Esophagus (tissue), 2 donors: ENCODE measurements at regions not wholly inside any gene's neighbourhood (a gene's known extent, or its start where the extent isn't known, plus 50 kb on each side); places are given as distances from the start of the nearest gene placed in this dataset.

Source experiments
- H3K27ac ChIP-seq, 2 donors: one replicate each; pipeline ENCODE4 v1.5.1; 2013; ENCODE audit warnings: low read depth in 2 of 2, mild to moderate bottlenecking in 2 of 2, inconsistent platforms in 1 of 2, low read length in 1 of 2, moderate library complexity in 1 of 2
- H3K27me3 ChIP-seq, 2 donors: one replicate each; pipeline ENCODE4 v1.6.1; 2013; ENCODE audit warnings: low read length in 2 of 2, control low read depth in 1 of 2, mild to moderate bottlenecking in 1 of 2; ENCODE audit not compliant: insufficient read depth in 2 of 2, control insufficient read depth in 1 of 2
- H3K36me3 ChIP-seq, 2 donors: one replicate each; pipeline ENCODE4 v1.6.1; 2013; ENCODE audit warnings: low read length in 1 of 2; ENCODE audit not compliant: control insufficient read depth in 2 of 2, insufficient read depth in 2 of 2
- H3K4me1 ChIP-seq, 2 donors: one replicate each; pipeline ENCODE4 v1.6.1; 2013; ENCODE audit warnings: low read length in 1 of 2; ENCODE audit not compliant: control insufficient read depth in 2 of 2, insufficient read depth in 2 of 2
- H3K4me3 ChIP-seq, 2 donors: one replicate each; pipeline ENCODE4 v1.5.1; 2013; ENCODE audit warnings: low read length in 2 of 2, mild to moderate bottlenecking in 2 of 2, low read depth in 1 of 2, moderate library complexity in 1 of 2
- H3K9me3 ChIP-seq, 2 donors: one replicate each; pipeline ENCODE4 v1.6.1; 2013; ENCODE audit warnings: mild to moderate bottlenecking in 2 of 2, low read depth in 1 of 2, low read length in 1 of 2, moderate library complexity in 1 of 2; ENCODE audit not compliant: control insufficient read depth in 2 of 2, insufficient read depth in 1 of 2
- WGBS, 2 donors: extraction: QIAGEN DNeasy Blood & Tissue Kit; methylation state at CpG; one replicate each; pipeline ENCODE4 v1.1.7; 2013; 5-methylcytosine and 5-hydroxymethylcytosine counted together
- donor health status: healthy with polysubstance abuse.
- donor health status: Bipolar disorder and iron deficiency.

- Histone ChIP-seq H3K4me3 (no peak overlapping the region), H3K27ac (no peak overlapping the region), H3K27me3 (peaks cover 0 to 2% of the 10 kb centered on the region in 2 donors), H3K9me3 (no peaks in the 10 kb centered on the region), H3K36me3 (no peaks in the 10 kb centered on the region), H3K4me1 (no peaks in the 10 kb centered on the region)
- whole genome bisulfite sequencing, 2 donors = 85 to 87% methylated on average over 18 of the region's 18 CpGs
These were observed 472.3 kb downstream of the BRD1 start for GRCh38 chr22:49355211-49355920.

- Histone ChIP-seq H3K9me3 (no peaks in the 10 kb centered on the region), H3K4me3 (no peak overlapping the region), H3K4me1 (no peaks in the 10 kb centered on the region), H3K27ac (no peak overlapping the region), H3K27me3 (peaks cover 0 to 2% of the 10 kb centered on the region in 2 donors), H3K36me3 (no peaks in the 10 kb centered on the region)
- 57 to 64% methylated on average over 14 of the region's 14 CpGs for WGBS, 2 donors
These were observed 473.0 kb downstream of the BRD1 start for GRCh38 chr22:49354516-49355210.

DNA sequence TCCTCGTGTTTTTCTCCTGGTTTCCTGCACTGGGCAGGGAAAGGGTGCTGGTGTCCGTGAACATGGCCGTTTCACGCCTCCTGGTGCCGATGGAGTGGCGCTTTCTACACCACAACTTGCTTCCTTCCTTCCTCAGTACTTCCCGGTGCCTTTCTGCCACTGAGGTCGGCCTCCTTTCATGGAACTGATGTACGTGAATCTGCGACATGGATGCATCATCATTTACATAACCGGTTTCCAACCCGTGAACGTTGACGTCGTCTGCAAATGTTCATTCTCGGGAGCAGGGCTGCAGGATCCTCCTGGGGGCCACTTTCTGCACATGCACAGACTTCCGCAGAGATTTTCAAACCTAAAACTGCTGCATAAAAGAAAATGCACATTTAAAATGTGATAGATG is 474.4 kb downstream of the BRD1 start:
- no peaks in the 10 kb centered on the region for H3K9me3 ChIP-seq

DNA sequence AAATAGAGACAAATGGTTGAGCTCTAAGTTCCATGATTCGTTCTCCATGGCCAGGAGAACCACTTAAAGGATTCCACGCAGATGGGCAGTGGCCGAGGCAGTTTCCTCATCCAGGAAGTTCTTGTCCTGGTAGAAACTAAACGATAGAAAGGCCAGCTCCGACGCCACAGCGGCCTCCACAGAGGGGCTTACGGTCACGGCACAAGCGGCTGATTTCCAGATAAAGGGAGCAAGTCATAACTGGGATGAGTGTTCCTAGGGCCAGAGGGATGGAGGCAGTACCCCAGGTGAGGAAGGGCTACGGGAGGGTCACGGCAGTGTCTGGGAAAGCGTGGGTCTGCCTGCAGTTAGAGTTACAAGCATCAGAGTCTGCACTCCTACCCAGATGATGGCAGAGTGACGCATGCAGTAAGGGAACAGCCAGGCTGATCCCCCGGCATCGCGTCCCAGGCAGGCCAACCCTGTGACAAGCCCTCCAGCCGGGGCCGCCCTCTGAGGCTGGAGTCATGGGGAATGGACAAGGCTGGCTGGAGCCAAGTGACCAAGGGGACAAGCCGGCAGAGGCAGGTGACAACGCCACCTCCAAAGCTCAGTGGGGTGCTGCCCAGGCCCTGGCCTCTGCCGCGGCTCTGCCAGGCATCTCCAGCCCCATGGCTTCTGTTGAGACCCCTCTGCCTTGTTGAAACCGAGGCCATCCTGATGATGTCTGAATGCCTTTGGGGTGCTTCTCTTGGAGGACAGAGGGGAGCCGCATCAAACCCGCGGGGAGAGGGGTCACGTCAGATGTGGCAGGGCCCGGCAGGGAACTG is 475.1 kb downstream of the BRD1 start:
- Histone ChIP-seq H3K27ac (no peak overlapping the region), H3K4me1 (no peaks in the 10 kb centered on the region), H3K9me3 (no peaks in the 10 kb centered on the region), H3K4me3 (no peak overlapping the region), H3K36me3 (no peaks in the 10 kb centered on the region), H3K27me3 (no peaks in the 10 kb centered on the region)
- 84 to 85% methylated on average over 29 of the region's 29 CpGs for WGBS, 2 donors

More for the DNA sequence above, 474.4 kb downstream of the BRD1 start:
- peaks cover 0 to 2% of the 10 kb centered on the region in 2 donors for H3K27me3 ChIP-seq
- 82 to 84% methylated on average over 17 of the region's 17 CpGs for WGBS, 2 donors
- H3K27ac ChIP-seq = no peak overlapping the region
- no peak overlapping the region for H3K4me3 ChIP-seq
- H3K4me1 ChIP-seq = no peaks in the 10 kb centered on the region
- no peaks in the 10 kb centered on the region for H3K36me3 ChIP-seq

- H3K36me3 ChIP-seq = no peaks in the 10 kb centered on the region
- H3K9me3 ChIP-seq = no peaks in the 10 kb centered on the region
- H3K27ac ChIP-seq = no peak overlapping the region
- no peaks in the 10 kb centered on the region for H3K4me1 ChIP-seq
- 75% methylated on average over 22 of the region's 22 CpGs for WGBS, 2 donors
- no peak overlapping the region for H3K4me3 ChIP-seq
- no peaks in the 10 kb centered on the region for H3K27me3 ChIP-seq
These were observed 475.9 kb downstream of the BRD1 start for GRCh38 chr22:49351761-49352227.

GRCh38 chr22:49350441-49351121 is 477.1 kb downstream of the BRD1 start:
- H3K36me3 ChIP-seq = no peaks in the 10 kb centered on the region
- H3K27ac ChIP-seq = no peak overlapping the region
- H3K9me3 ChIP-seq = no peaks in the 10 kb centered on the region
- WGBS, 2 donors = 58 to 62% methylated on average over 18 of the region's 18 CpGs
- no peaks in the 10 kb centered on the region for H3K27me3 ChIP-seq
- no peaks in the 10 kb centered on the region for H3K4me1 ChIP-seq
- H3K4me3 ChIP-seq = no peak overlapping the region

DNA sequence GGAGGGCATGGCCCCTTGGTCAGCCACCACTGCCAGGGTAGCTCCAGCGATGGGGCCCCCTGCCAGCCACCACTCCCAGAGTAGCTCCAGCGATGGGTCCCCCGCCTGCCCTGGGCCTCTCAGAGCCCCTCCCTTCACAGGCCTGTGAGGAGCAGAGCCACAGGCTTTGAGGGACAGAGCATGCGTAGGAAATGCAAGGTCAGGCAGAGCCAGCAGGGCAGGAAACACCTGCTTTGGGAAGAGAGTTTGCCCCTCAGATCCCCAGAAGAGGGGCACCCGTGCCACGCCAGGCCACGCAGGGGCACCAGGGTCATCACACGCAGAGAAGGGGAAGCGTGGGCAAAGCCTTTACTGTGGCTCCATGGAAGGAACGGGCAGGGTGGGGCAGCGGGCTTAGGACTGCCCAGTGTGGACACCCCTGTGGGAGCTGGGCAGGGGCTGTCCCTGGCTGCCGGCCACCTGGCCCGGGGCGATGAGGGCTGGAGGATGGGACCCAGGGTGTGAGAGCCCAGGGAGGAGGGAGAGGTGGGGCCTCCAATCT is 477.8 kb downstream of the BRD1 start:
- no peaks in the 10 kb centered on the region for H3K27me3 ChIP-seq
- no peaks in the 10 kb centered on the region for H3K4me1 ChIP-seq
- H3K27ac ChIP-seq = no peak overlapping the region
- no peaks in the 10 kb centered on the region for H3K36me3 ChIP-seq
- no peaks in the 10 kb centered on the region for H3K9me3 ChIP-seq
- WGBS, 2 donors = 57 to 61% methylated on average over 14 of the region's 14 CpGs
- H3K4me3 ChIP-seq = no peak overlapping the region

DNA sequence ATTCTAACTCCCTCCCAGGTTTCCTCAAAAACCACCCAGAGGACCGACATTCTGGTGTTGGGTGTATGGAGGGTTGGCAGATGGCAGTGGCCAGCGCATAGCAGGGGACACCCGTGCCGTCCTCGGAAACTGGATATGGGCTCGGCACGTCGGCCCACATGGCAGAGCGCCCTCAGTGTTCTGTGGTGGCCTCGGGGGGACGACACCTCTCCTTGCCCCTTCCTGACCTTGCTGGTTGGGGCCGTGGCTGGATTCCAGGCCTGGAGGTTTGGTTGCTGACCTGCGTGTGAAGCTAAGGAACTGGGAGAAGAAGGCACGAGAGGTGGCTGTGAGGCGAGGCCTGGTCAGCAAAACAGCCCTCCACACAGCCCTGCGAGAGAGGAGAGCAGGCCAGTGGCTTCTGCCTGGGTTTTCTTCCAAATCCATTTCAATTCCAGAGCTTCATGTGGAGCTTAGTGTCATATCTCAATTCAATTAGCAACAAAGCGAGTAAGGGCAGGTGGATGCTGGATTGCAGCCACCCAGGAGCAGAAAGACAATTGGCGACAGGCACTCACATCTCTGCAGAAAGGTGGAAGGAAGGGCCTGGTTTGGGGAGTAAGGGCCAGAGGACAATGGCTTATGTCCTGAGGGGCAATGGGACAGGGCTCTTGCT is 478.4 kb downstream of the BRD1 start:
- Histone ChIP-seq H3K4me3 (no peak overlapping the region), H3K9me3 (no peaks in the 10 kb centered on the region), H3K27me3 (no peaks in the 10 kb centered on the region), H3K27ac (no peak overlapping the region), H3K36me3 (no peaks in the 10 kb centered on the region), H3K4me1 (no peaks in the 10 kb centered on the region)
- WGBS, 2 donors = 81 to 83% methylated on average over 18 of the region's 18 CpGs
